Spleen (tissue), 7 donors: ENCODE measurements at regions not wholly inside any gene's neighbourhood (a gene's known extent, or its start where the extent isn't known, plus 50 kb on each side); places are given as distances from the start of the nearest gene placed in this dataset.

Source experiments
- CTCF ChIP-seq, 11 experiments: fragments of 200-600 bp in 7 of 11; fragments of 450-650 bp in 4 of 11; sonication (generic) in 4 of 11; IDR thresholded peaks in 8 of 11; conservative IDR thresholded peaks in 3 of 11; 1 replicate in 7 of 11; 2 replicates in 4 of 11; pipeline versions ENCODE4 v1.4.0 to v1.8.0; 2016 to 2021; ENCODE audit warnings: antibody characterized with exemption in 11 of 11, inconsistent platforms in 4 of 11, mild to moderate bottlenecking in 1 of 11
- POLR2A ChIP-seq, 3 donors: fragments of 450-650 bp; IDR thresholded peaks; one replicate each; pipeline ENCODE4 v1.5.1; 2017; ENCODE audit warnings: antibody characterized with exemption in 3 of 3, mild to moderate bottlenecking in 1 of 3
- POLR2AphosphoS5 ChIP-seq, 3 donors: sonication (generic); formaldehyde crosslinking; IDR thresholded peaks; one replicate each; pipeline ENCODE4 v1.5.1; 2017; ENCODE audit warnings: antibody characterized with exemption in 3 of 3
- donor health status: DM: no; HTN: no; CAD: no; lungs with moderate emphysema.
- donor health status: DM: no; HTN: no; CAD: no.
- donor health status: DM: no; HTN: no; CAD: no.

- TF ChIP-seq CTCF (IDR thresholded peaks at IDR 0.05 in 8 of 11, conservative IDR thresholded peaks at IDR 0.05 in 3 of 11) = no peak
- no peak for TF ChIP-seq POLR2A (IDR thresholded peaks at IDR 0.05)
- no peak for TF ChIP-seq POLR2AphosphoS5 (IDR thresholded peaks at IDR 0.05)
These were observed 69.3 kb downstream of the ISL1 start for GRCh38 chr5:51452562-51452961.
